Stimulated activated CD4-positive, alpha-beta T cell treated with anti-CD3 and anti-CD28 coated beads, Interleukin-15, amount 100 ng/mL, for 1 hour (primary cell): ENCODE measurements at regions not wholly inside any gene's neighbourhood (a gene's known extent, or its start where the extent isn't known, plus 50 kb on each side); places are given as distances from the start of the nearest gene placed in this dataset.
"Not testable (repeated sequence)": the region's sequence is repeated elsewhere in the genome, so short reads cannot be mapped to it uniquely, and the experiment has no call there.

Experiments used
- DNase-seq, 2 donors: peaks; one replicate each; pipeline ENCODE4 v3.0.0-alpha.2; 2020; ENCODE audit warnings: low read depth in 1 of 2, low spot score in 1 of 2

- no peak for DNase-seq
Measured at GRCh38 chr3:11713171-11713570, 69.5 kb upstream of the VGLL4 start.

- DNase-seq: no peak
Measured at GRCh38 chr3:11712646-11713045, 68.9 kb upstream of the VGLL4 start.

- no peak for DNase-seq
Measured at GRCh38 chr3:11711876-11712275, 68.2 kb upstream of the VGLL4 start.

GRCh38 chr3:11709782-11710181, 66.1 kb upstream of the VGLL4 start:
- no peak for DNase-seq

- not testable (repeated sequence) for DNase-seq
Measured at GRCh38 chr3:11707084-11707483, 63.4 kb upstream of the VGLL4 start.

GRCh38 chr3:11706604-11707003, 62.9 kb upstream of the VGLL4 start:
- DNase-seq: no peak

- no peak for DNase-seq
Measured at GRCh38 chr3:11705049-11705448, 61.3 kb upstream of the VGLL4 start.

- no peak for DNase-seq
Measured at GRCh38 chr3:11703146-11703545, 59.4 kb upstream of the VGLL4 start.

- no peak for DNase-seq
Measured at GRCh38 chr3:11699083-11699427, 55.3 kb upstream of the VGLL4 start.

- no peak for DNase-seq
Measured at GRCh38 chr3:11698326-11699082, 54.8 kb upstream of the VGLL4 start.

GRCh38 chr3:11697701-11698100, 54.0 kb upstream of the VGLL4 start:
- no peak for DNase-seq

GRCh38 chr3:11696054-11696453, 52.3 kb upstream of the VGLL4 start:
- no peak for DNase-seq
